Tibial artery (tissue), 4 donors: ENCODE measurements at regions not wholly inside any gene's neighbourhood (a gene's known extent, or its start where the extent isn't known, plus 50 kb on each side); places are given as distances from the start of the nearest gene placed in this dataset.

ENCODE experiments used
- DNase-seq, 2 donors: peaks; one replicate each; pipeline ENCODE4 v3.0.0-alpha.2; 2019
- H3K27ac ChIP-seq, 2 donors: fragments of 200-600 bp; sonication (generic) in 1 of 2; 1 replicate in 1 of 2; 2 replicates in 1 of 2; pipeline ENCODE4 v1.5.1; 2018 to 2019; ENCODE audit warnings: mild to moderate bottlenecking in 1 of 2
- H3K27me3 ChIP-seq, 2 donors: fragments of 200-600 bp; sonication (generic) in 1 of 2; one replicate each; pipeline versions ENCODE4 v1.5.1 to v1.6.0; 2016 to 2019
- H3K36me3 ChIP-seq, 3 donors: fragments of 200-600 bp; sonication (generic) in 2 of 3; one replicate each; pipeline ENCODE4 v1.5.1; 2016 to 2019; ENCODE audit warnings: mild to moderate bottlenecking in 2 of 3
- H3K4me1 ChIP-seq, 4 donors: fragments of 200-600 bp; sonication (generic) in 2 of 4; 1 replicate in 3 of 4; 2 replicates in 1 of 4; pipeline ENCODE4 v1.5.1; 2016 to 2019
- H3K4me3 ChIP-seq, 2 donors: fragments of 200-600 bp; sonication (generic) in 1 of 2; 1 replicate in 1 of 2; 2 replicates in 1 of 2; pipeline ENCODE4 v1.5.1; 2018 to 2019; ENCODE audit warnings: mild to moderate bottlenecking in 2 of 2
- H3K9me3 ChIP-seq, 3 donors: fragments of 200-600 bp; sonication (generic) in 1 of 3; one replicate each; pipeline ENCODE4 v1.5.1; 2016 to 2019
- intact Hi-C: fragments of 100-400 bp; cut with DNase I; formaldehyde crosslinking; loops from one replicate; pipeline ENCODE4 v1.15.0; 2023; ENCODE audit warnings: low total_unique reads
- TF ChIP-seq, protein P1 (sequence below), 2 experiments: fragments of 200-600 bp in 1 of 2; fragments of 450-650 bp in 1 of 2; IDR thresholded peaks; one replicate each; pipeline ENCODE4 v1.5.1; 2017 to 2019; ENCODE audit warnings: antibody characterized with exemption in 2 of 2, mild to moderate bottlenecking in 1 of 2, moderate library complexity in 1 of 2

DNA sequence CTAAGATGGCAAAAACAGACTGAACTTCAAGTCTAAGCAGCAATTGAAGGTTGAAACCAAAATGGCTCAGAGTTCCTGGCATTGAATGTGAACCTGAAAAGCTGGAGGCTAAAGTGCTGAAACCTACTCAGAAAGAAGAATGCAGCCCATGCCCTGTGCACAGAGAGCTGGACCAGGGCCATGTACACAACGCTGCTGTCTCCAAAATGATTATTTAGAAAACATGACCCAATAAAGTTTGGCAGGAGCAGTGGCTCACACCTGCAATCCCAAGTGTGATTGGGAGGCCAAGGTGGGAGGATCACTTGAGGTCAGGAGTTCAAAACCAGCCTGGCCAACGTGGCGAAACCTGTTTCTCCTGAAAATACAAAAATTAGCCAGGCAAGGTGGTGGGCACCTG is 158.9 kb downstream of the AKR1D1 start:
- TF ChIP-seq, protein P1, sequence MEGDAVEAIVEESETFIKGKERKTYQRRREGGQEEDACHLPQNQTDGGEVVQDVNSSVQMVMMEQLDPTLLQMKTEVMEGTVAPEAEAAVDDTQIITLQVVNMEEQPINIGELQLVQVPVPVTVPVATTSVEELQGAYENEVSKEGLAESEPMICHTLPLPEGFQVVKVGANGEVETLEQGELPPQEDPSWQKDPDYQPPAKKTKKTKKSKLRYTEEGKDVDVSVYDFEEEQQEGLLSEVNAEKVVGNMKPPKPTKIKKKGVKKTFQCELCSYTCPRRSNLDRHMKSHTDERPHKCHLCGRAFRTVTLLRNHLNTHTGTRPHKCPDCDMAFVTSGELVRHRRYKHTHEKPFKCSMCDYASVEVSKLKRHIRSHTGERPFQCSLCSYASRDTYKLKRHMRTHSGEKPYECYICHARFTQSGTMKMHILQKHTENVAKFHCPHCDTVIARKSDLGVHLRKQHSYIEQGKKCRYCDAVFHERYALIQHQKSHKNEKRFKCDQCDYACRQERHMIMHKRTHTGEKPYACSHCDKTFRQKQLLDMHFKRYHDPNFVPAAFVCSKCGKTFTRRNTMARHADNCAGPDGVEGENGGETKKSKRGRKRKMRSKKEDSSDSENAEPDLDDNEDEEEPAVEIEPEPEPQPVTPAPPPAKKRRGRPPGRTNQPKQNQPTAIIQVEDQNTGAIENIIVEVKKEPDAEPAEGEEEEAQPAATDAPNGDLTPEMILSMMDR (IDR thresholded peaks at IDR 0.05): no peak
- no peaks in the 10 kb centered on the region for H3K9me3 ChIP-seq
- no peaks in the 10 kb centered on the region for H3K36me3 ChIP-seq
- H3K4me1 ChIP-seq: no peaks in the 10 kb centered on the region
- DNase-seq: no peak
- H3K4me3 ChIP-seq: no peak overlapping the region
- H3K27ac ChIP-seq: no peak overlapping the region
- intact Hi-C loops: no loop called here
- no peaks in the 10 kb centered on the region for H3K27me3 ChIP-seq

DNA sequence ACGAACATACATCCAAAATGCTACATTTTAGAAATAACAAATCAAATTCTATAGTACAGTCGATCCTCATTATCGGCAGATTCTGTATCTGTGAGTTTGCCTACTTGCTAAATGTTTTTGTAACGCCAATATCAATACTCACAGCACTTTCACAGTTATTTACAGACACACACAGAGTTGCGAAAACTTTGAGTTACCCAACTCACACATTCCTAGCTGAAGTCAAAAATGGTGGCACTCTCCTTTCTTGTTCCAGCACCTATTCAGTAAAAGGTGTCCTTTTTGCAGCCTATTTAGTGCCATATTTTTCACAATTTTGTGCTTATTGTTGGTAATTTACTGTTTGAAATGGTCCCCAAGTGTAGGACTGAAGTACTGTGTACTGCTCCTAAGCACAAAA is 161.7 kb downstream of the AKR1D1 start:
- Histone ChIP-seq H3K36me3 (no peaks in the 10 kb centered on the region), H3K27ac (no peak overlapping the region), H3K27me3 (no peaks in the 10 kb centered on the region), H3K4me3 (no peak overlapping the region), H3K4me1 (no peaks in the 10 kb centered on the region), H3K9me3 (no peaks in the 10 kb centered on the region)
- TF ChIP-seq, protein P1 (IDR thresholded peaks at IDR 0.05): no peak
- DNase-seq: no peak
- intact Hi-C loops: no loop called here

DNA sequence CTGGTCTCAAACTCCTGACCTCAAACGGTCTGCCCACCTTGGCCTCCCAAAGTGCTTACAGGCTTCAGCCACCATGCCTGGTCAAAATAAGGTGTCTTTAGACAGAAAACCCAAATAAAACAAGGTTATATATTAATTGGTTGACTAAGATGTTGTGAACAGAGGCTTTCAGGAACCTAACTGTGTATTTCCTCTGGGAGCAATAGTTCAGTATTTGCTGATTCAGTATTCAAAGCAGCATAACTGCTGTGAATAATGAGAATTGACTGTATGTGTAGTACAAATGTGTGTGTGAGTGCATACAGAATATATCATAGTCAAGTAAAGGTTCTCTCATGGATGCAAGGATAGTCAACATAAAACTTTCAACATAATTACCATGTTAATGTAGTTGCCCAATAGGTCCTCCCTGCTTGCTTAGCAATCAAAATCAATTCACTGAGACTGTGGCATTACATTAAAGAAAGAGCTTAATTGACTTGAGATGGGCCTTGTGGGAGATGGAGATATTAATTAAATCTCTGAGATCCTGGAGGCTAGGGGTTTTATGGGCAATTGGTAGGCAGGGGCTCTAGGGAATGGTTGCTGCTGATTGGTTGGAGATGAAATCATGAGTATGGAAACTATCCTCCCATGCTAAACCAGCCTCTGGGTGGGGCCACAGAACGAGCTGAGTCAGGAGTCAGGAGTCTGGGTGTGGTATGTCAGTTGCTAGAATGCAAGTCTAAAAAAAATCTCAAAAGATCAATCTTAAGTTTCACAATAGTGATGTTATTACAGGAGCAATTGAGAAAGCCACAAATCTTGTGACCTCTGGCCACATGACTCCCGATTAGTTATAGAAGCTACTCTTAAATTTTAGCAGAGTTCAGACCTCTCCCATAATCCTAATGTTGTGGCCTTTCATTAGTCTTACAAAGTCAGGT is 162.7 kb downstream of the AKR1D1 start:
- no peak overlapping the region for H3K27ac ChIP-seq
- no peaks in the 10 kb centered on the region for H3K36me3 ChIP-seq
- H3K4me1 ChIP-seq: no peaks in the 10 kb centered on the region
- no peaks in the 10 kb centered on the region for H3K27me3 ChIP-seq
- H3K9me3 ChIP-seq: no peaks in the 10 kb centered on the region
- DNase-seq: no peak
- H3K4me3 ChIP-seq: no peak overlapping the region
- TF ChIP-seq, protein P1 (IDR thresholded peaks at IDR 0.05): no peak
- intact Hi-C loops: no loop called here

DNA sequence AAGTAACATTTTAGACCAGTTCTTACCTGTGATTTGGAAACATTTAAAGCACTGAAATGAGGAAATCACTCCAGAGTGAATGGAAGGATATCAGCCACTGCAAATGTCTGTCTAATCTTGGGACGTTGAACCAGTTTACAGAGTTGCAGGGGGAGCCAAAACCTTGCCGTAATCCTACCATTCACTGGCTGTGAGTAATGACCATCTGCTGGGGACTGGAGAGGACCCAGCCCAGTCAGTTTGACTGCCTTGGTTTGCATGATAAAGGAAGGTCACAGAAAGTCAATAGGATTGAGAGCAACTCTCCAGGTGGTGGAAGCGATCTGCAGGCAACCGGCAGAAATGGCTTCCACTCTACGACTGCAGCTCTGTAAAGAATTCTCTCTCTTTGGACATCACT is 167.2 kb downstream of the AKR1D1 start:
- no peaks in the 10 kb centered on the region for H3K36me3 ChIP-seq
- H3K27me3 ChIP-seq: no peaks in the 10 kb centered on the region
- no peak overlapping the region for H3K27ac ChIP-seq
- intact Hi-C loops: no loop called here
- peaks cover 0 to 9% (median 0%) of the 10 kb centered on the region in 3 donors for H3K9me3 ChIP-seq
- H3K4me3 ChIP-seq: no peak overlapping the region
- no peaks in the 10 kb centered on the region for H3K4me1 ChIP-seq
- DNase-seq: no peak
- TF ChIP-seq, protein P1 (IDR thresholded peaks at IDR 0.05): no peak

DNA sequence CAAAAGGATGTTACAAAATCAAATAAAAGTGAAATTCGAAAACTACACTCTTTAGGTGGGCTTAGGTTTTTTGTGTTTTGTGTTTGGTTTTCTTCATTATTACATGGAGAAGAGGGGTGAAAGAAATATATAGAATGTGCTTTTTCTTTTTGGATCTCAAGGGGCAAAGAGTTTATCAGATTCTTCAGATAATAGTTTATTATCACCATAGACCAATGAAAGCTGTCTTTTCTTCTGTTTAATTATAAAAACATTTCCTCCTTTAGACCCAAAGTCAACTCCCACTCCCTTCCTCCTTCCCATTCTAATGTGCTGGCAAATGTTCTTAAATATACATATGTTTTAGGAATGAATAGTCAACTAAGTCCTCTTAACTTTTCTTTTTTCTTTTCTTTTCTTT is 167.6 kb downstream of the AKR1D1 start:
- Histone ChIP-seq H3K27ac (no peak overlapping the region), H3K4me1 (no peaks in the 10 kb centered on the region), H3K9me3 (peaks cover 0 to 9% (median 0%) of the 10 kb centered on the region in 3 donors), H3K36me3 (no peaks in the 10 kb centered on the region), H3K27me3 (no peaks in the 10 kb centered on the region), H3K4me3 (no peak overlapping the region)
- intact Hi-C loops: no loop called here
- TF ChIP-seq, protein P1 (IDR thresholded peaks at IDR 0.05): no peak
- DNase-seq: no peak
